ENCODE measurements at regions not wholly inside any gene's neighbourhood (a gene's known extent, or its start where the extent isn't known, plus 50 kb on each side); places are given as distances from the start of the nearest gene placed in this dataset.

GRCh38 chr14:30015489-30015888, 87.8 kb upstream of the PRKD1 start:
- TF ChIP-seq EZH2phosphoT487 (IDR thresholded peaks at IDR 0.05; ENCODE audit: low read depth) (no peak), CTCF (IDR thresholded peaks at IDR 0.05; ENCODE audit: low read depth, low read length) (no peak)
- Histone ChIP-seq H3K27ac (ENCODE audit: low read length) (no peak overlapping the region), H3K4me2 (ENCODE audit: low read length) (no peak overlapping the region), H2AFZ (ENCODE audit: low read depth, low read length) (no peak overlapping the region), H3K4me3 (ENCODE audit: low read length) (no peak overlapping the region), H3K27me3 (ENCODE audit: low read depth, low read length) (no peaks in the 10 kb centered on the region), H3K9ac (ENCODE audit: low read length) (no peak overlapping the region), H3K79me2 (ENCODE audit: low read length) (no peaks in the 10 kb centered on the region), H3K36me3 (replicated peaks; ENCODE audit: low read depth, low read length) (no peaks in the 10 kb centered on the region), H4K20me1 (ENCODE audit: insufficient read depth, low read length) (no peaks in the 10 kb centered on the region), H3K4me1 (ENCODE audit: low read length) (no peaks in the 10 kb centered on the region), H3K9me3 (ENCODE audit: insufficient read depth, low read length) (no peaks in the 10 kb centered on the region)

GRCh38 chr14:30016002-30016401, 88.4 kb upstream of the PRKD1 start:
- Histone ChIP-seq H3K4me3 (ENCODE audit: low read length) (no peak overlapping the region), H3K4me2 (ENCODE audit: low read length) (no peak overlapping the region), H3K9ac (ENCODE audit: low read length) (no peak overlapping the region), H3K27me3 (ENCODE audit: low read depth, low read length) (no peaks in the 10 kb centered on the region), H4K20me1 (ENCODE audit: insufficient read depth, low read length) (no peaks in the 10 kb centered on the region), H3K36me3 (replicated peaks; ENCODE audit: low read depth, low read length) (no peaks in the 10 kb centered on the region), H2AFZ (ENCODE audit: low read depth, low read length) (no peak overlapping the region), H3K79me2 (ENCODE audit: low read length) (no peaks in the 10 kb centered on the region), H3K4me1 (ENCODE audit: low read length) (no peaks in the 10 kb centered on the region), H3K27ac (ENCODE audit: low read length) (no peak overlapping the region), H3K9me3 (ENCODE audit: insufficient read depth, low read length) (no peaks in the 10 kb centered on the region)
- TF ChIP-seq CTCF (IDR thresholded peaks at IDR 0.05; ENCODE audit: low read depth, low read length) (no peak), EZH2phosphoT487 (IDR thresholded peaks at IDR 0.05; ENCODE audit: low read depth) (no peak)

GRCh38 chr14:30017370-30017993, 89.8 kb upstream of the PRKD1 start:
- Histone ChIP-seq H3K79me2 (ENCODE audit: low read length) (no peaks in the 10 kb centered on the region), H4K20me1 (ENCODE audit: insufficient read depth, low read length) (no peaks in the 10 kb centered on the region), H2AFZ (ENCODE audit: low read depth, low read length) (no peak overlapping the region), H3K9ac (ENCODE audit: low read length) (no peak overlapping the region), H3K27me3 (ENCODE audit: low read depth, low read length) (no peaks in the 10 kb centered on the region), H3K36me3 (replicated peaks; ENCODE audit: low read depth, low read length) (no peaks in the 10 kb centered on the region), H3K4me3 (ENCODE audit: low read length) (no peak overlapping the region), H3K4me1 (ENCODE audit: low read length) (no peaks in the 10 kb centered on the region), H3K4me2 (ENCODE audit: low read length) (no peak overlapping the region), H3K9me3 (ENCODE audit: insufficient read depth, low read length) (no peaks in the 10 kb centered on the region), H3K27ac (ENCODE audit: low read length) (no peak overlapping the region)
- TF ChIP-seq EZH2phosphoT487 (IDR thresholded peaks at IDR 0.05; ENCODE audit: low read depth), result no peak
- no peak for TF ChIP-seq CTCF (IDR thresholded peaks at IDR 0.05; ENCODE audit: low read depth, low read length)

GRCh38 chr14:30020271-30020670, 92.6 kb upstream of the PRKD1 start:
- Histone ChIP-seq H3K36me3 (replicated peaks; ENCODE audit: low read depth, low read length) (no peaks in the 10 kb centered on the region), H3K9ac (ENCODE audit: low read length) (no peak overlapping the region), H3K4me1 (ENCODE audit: low read length) (no peaks in the 10 kb centered on the region), H3K4me3 (ENCODE audit: low read length) (no peak overlapping the region), H3K27ac (ENCODE audit: low read length) (no peak overlapping the region), H3K9me3 (ENCODE audit: insufficient read depth, low read length) (peaks cover 6% of the 10 kb centered on the region; the same call in 1 of the 2 replicates), H3K27me3 (ENCODE audit: low read depth, low read length) (no peaks in the 10 kb centered on the region), H3K4me2 (ENCODE audit: low read length) (no peak overlapping the region), H4K20me1 (ENCODE audit: insufficient read depth, low read length) (no peaks in the 10 kb centered on the region), H2AFZ (ENCODE audit: low read depth, low read length) (no peak overlapping the region), H3K79me2 (ENCODE audit: low read length) (no peaks in the 10 kb centered on the region)
- TF ChIP-seq CTCF (IDR thresholded peaks at IDR 0.05; ENCODE audit: low read depth, low read length) (no peak), EZH2phosphoT487 (IDR thresholded peaks at IDR 0.05; ENCODE audit: low read depth) (no peak)

Measured in OCI-LY3 (cell line).